Central memory CD8-positive, alpha-beta T cell (primary cell): ENCODE measurements at regions not wholly inside any gene's neighbourhood (a gene's known extent, or its start where the extent isn't known, plus 50 kb on each side); places are given as distances from the start of the nearest gene placed in this dataset.
"Not testable (repeated sequence)": the region's sequence is repeated elsewhere in the genome, so short reads cannot be mapped to it uniquely, and the experiment has no call there.

ENCODE experiments used
- ATAC-seq: fragments of 150-1000 bp; cut with Tn5 transposase; replicated peaks from 2 replicates; pipeline ENCODE4 v1.10.0; 2022; ENCODE audit warnings: mild to moderate bottlenecking, moderate FRiP score, moderate number of reproducible peaks; ENCODE audit not compliant: poor library complexity, severe bottlenecking; ENCODE audit errors: extremely low read depth
- DNase-seq, 2 donors: peaks; one replicate each; pipeline ENCODE4 v3.0.0; 2021; ENCODE audit warnings: low spot score in 2 of 2
- H3K27ac Mint-ChIP-seq: one replicate; pipeline ENCODE4 v1.8.0; 2022; ENCODE audit warnings: low read depth, mild to moderate bottlenecking, moderate library complexity, mixed read lengths
- H3K27me3 Mint-ChIP-seq: one replicate; pipeline ENCODE4 v1.8.0; 2022; ENCODE audit warnings: mixed read lengths
- H3K36me3 Mint-ChIP-seq: one replicate; pipeline ENCODE4 v1.8.0; 2022; ENCODE audit warnings: mild to moderate bottlenecking, moderate library complexity, mixed read lengths; ENCODE audit not compliant: insufficient read depth
- H3K4me1 Mint-ChIP-seq: one replicate; pipeline ENCODE4 v1.8.0; 2022; ENCODE audit warnings: mixed read lengths
- H3K4me3 Mint-ChIP-seq: one replicate; pipeline ENCODE4 v1.8.0; 2022; ENCODE audit warnings: mild to moderate bottlenecking, moderate library complexity, mixed read lengths
- H3K9me3 Mint-ChIP-seq: one replicate; pipeline ENCODE4 v1.8.0; 2022; ENCODE audit warnings: mixed read lengths

DNA sequence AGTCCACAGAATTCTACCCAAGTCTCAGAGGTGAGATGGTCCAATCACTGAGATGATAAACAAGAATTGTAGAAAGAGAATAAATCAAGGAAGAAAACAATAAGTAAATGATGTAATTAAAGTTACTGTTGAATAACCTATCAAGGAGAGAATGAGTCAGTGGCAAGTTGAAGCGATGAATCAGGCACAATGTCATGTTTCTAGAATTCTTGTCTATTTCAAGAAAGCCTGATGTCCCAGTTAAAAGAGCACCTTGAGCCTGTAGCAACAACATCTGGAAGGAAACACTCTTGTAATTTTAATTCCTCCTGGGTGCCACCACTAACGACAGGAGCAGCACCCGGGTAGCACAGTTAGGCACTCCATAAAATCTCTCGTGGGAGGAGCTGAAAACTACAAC lies 67.9 kb upstream of the SLC35C1 start:
- Mint-ChIP-seq H3K27ac (no peak overlapping the region), H3K4me3 (no peak overlapping the region), H3K36me3 (no peaks in the 10 kb centered on the region), H3K4me1 (no peaks in the 10 kb centered on the region), H3K27me3 (peaks cover 46% of the 10 kb centered on the region), H3K9me3 (no peaks in the 10 kb centered on the region)
- no peak for ATAC-seq
- DNase-seq, result no peak

DNA sequence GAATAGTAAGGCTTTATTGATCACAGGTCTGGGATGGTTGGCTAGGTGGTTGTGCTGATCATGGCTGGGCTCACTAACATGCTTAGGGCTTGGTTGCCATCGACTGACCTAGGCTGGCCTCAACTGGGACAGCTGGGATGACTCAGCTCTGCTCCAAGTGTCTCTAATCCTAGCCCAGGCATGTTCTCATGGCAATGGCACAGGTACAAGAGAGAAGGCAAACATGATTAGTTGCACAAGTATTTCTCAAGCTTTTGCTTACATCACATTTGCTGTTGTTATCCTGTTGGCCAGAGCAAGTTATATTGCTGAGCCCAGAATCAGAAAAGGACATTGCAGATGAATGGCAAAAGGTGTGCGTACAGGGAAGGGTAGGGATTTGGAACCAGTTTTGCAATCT lies 68.5 kb upstream of the SLC35C1 start:
- no peaks in the 10 kb centered on the region for H3K4me1 Mint-ChIP-seq
- no peak overlapping the region for H3K27ac Mint-ChIP-seq
- H3K4me3 Mint-ChIP-seq, result no peak overlapping the region
- no peaks in the 10 kb centered on the region for H3K36me3 Mint-ChIP-seq
- ATAC-seq, result no peak
- peaks cover 42% of the 10 kb centered on the region for H3K27me3 Mint-ChIP-seq
- H3K9me3 Mint-ChIP-seq, result no peaks in the 10 kb centered on the region
- no peak for DNase-seq

DNA sequence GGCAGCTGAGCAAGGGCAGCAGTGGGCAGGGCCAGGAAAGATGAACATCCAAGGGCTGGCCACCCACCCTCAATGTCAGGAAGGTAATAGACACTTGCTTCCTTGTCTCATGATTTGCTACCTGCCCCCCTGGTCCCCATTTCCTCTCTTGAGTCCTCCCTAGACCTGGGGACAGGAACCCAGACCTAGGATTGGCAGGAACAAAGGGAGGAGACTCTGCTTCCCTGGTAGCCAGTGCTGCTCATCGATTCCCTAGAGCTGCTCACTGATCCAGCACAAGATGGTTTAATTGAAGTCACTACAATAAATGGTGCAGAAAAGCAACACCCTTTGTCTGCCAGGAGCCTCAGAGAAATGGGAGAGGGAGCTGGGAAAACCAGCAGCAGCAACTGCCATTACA lies 67.8 kb upstream of the CHST1 start:
- DNase-seq, result no peak
- Mint-ChIP-seq H3K4me3 (no peak overlapping the region), H3K27ac (no peak overlapping the region), H3K36me3 (peaks cover 2% of the 10 kb centered on the region), H3K27me3 (peaks cover 44% of the 10 kb centered on the region), H3K9me3 (no peaks in the 10 kb centered on the region), H3K4me1 (no peaks in the 10 kb centered on the region)
- ATAC-seq, result no peak

DNA sequence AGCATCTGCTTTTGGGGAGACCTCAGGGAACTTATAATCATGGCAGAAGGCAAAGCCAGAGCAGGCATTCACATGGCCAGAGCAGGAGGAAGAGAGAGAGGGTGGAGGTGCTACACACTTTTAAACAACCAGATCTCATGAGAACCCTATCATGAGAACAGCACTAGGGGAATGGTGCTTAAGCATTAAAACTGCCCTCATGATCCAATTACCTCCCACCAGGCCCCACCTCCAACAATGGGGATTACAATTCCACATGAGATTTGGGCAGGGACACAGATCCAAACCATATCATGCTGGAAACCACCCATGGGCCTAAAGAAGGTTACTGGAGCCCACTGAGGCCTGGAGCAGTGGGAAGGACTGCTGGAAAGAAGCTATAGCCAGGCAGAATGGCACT lies 66.9 kb upstream of the CHST1 start:
- DNase-seq, result no peak
- ATAC-seq, result no peak
- peaks cover 47% of the 10 kb centered on the region for H3K27me3 Mint-ChIP-seq
- H3K27ac Mint-ChIP-seq, result no peak overlapping the region
- no peak overlapping the region for H3K4me3 Mint-ChIP-seq
- no peaks in the 10 kb centered on the region for H3K4me1 Mint-ChIP-seq
- H3K36me3 Mint-ChIP-seq, result peaks cover 2% of the 10 kb centered on the region
- no peaks in the 10 kb centered on the region for H3K9me3 Mint-ChIP-seq

DNA sequence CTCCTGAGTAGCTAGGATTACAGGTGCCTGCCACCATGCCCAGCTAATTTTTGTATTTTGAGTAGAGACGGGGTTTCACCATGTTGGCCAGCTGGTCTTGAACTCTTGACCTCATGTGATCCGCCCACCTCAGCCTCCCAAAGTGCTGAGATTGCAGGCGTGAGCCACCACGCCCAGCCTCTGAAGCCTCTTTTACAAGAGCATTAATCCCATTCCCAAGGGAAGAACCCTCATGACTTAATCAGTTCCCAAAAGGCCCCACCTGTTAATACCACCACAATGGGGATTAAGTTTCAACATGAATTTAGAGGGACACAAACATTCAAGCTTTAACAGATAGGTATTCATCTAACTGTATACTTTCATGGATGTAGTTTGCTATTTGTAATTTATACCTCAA lies 65.7 kb upstream of the CHST1 start:
- H3K9me3 Mint-ChIP-seq, H3K27ac Mint-ChIP-seq, ATAC-seq, H3K4me1 Mint-ChIP-seq, DNase-seq, H3K4me3 Mint-ChIP-seq, H3K36me3 Mint-ChIP-seq: not testable (repeated sequence)
- H3K27me3 Mint-ChIP-seq, result peaks cover 50% of the 10 kb centered on the region

DNA sequence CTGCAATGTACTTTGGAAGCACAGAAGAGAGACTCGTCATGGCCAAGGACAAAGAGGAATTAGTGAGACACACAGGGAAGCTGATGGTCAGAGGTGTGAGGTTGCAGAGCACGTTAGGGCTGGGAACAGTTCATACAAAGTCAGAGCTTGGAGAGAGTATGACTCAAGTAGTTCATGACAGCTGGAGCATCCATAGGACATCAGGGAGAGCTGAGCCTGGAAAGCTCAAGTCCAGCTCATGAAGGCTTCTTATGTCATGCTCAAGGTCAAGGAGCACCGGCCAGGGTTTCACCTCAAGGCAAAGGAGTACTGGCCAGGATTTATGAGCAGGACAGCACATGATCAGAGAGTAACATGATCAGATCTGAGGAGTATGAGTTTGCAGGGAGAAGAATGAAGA lies 64.6 kb upstream of the CHST1 start:
- H3K9me3 Mint-ChIP-seq, result no peaks in the 10 kb centered on the region
- ATAC-seq, result no peak
- H3K27ac Mint-ChIP-seq, result no peak overlapping the region
- no peak for DNase-seq
- no peak overlapping the region for H3K4me3 Mint-ChIP-seq
- H3K36me3 Mint-ChIP-seq, result peaks cover 5% of the 10 kb centered on the region
- peaks cover 56% of the 10 kb centered on the region for H3K27me3 Mint-ChIP-seq
- H3K4me1 Mint-ChIP-seq, result no peaks in the 10 kb centered on the region

DNA sequence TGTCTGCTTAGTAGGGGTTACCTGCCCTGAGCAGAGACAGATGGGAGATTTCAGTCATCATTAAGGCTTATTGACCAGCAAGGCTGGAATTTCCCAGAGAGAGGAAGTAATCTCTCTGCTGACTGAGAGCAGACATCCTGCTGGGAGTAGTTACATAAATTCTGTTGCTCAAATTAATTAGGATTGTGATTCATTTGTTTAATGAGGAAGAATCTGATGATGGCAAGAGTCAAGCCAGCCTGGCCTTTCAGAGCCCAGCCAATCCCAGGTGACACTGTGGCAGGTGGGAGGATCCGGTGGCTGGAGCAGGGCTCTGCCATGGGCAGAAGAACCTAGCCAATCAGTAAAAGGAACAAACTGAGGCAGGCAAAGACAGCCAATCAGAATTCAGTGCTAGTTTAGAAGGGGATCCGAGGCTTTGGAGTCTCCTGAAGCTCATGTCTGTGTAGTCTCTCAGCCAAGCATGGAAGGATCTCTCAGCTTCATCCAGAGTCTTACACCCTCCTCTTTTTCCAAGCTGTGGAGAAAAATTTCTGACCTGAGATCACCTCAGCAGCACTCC lies 61.2 kb upstream of the CHST1 start:
- H3K4me3 Mint-ChIP-seq, result no peak overlapping the region
- H3K36me3 Mint-ChIP-seq, result peaks cover 7% of the 10 kb centered on the region
- H3K27ac Mint-ChIP-seq, result no peak overlapping the region
- no peaks in the 10 kb centered on the region for H3K9me3 Mint-ChIP-seq
- H3K27me3 Mint-ChIP-seq, result peaks cover 42% of the 10 kb centered on the region
- no peak for DNase-seq
- H3K4me1 Mint-ChIP-seq, result no peaks in the 10 kb centered on the region
- no peak for ATAC-seq

DNA sequence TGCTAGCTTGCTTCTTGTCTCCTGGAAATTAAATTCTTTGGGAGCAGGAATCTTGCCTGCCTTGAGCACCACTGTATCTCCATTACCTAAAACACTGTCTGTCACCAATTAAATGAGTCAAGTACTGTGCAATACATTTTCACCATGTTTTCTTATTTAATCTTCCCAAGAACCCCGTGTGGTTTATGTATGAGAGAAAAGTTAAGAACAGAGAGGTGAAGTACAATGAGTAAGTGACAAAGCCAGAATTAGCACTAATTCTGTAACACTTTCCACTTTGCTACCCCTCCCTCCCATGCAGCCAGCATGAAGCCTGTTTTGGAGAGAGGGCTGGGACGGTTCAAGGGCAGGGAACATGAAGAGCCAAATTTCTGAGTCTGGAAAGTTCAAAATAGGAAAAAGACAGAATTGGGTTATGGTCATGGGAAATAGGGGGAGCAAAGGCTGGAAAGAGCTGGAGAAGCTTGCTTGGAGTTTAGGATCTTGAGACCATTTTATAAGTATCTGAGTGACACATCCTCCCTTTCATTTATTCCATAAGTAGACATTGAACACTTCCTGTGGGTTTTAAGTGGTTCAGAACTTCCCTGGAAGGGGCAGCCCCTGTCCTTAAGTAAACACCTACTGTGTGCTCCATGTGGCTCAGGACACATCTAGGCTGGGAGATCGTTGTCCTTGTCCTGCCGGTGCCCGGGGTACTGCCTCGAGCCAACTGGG lies 60.5 kb upstream of the CHST1 start:
- no peak overlapping the region for H3K27ac Mint-ChIP-seq
- ATAC-seq, result no peak

DNA sequence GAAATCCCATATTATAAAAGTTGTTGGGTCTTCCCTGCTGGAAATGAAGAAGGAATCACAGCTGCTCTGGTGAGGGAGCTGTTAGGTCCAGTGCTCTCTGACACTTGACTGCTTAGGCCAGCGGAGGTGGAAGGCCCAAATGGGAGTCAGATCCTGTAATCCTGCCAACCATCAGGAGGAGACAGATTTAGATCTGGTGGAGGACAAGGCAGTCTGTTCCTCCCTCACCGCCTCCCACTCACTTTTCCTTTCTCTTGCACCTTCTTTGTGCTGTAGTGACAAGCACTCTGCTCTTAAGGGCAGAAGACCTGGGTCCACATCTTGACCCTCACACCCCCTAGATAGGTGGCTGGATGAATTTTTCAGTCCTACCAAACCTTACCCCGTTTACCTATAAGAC lies 59.7 kb upstream of the CHST1 start:
- ATAC-seq, result no peak
- no peak overlapping the region for H3K4me3 Mint-ChIP-seq

More for the DNA sequence above, 60.5 kb upstream of the CHST1 start:
- Mint-ChIP-seq H3K4me3 (no peak overlapping the region), H3K9me3 (no peaks in the 10 kb centered on the region), H3K36me3 (peaks cover 7% of the 10 kb centered on the region), H3K4me1 (no peaks in the 10 kb centered on the region), H3K27me3 (peaks cover 42% of the 10 kb centered on the region)
- DNase-seq, result no peak

DNA sequence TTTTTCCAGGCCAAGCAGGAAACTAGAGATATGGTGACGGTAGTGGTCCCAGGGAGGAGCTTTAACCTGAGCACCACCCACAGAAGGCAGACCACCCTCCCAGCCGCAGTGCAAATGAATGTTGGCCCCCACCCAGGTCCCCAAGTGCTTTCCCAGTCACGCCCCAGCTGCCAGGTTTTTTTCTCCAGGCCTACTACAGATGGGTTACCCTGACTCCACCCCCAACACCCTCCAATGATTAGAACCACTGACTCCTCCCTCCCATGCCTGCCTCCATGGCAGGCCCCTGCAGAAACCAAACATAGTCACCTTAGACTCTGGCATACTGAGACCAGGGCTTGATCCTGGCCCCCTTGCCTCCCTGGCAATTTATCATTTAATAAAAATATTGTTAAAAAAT lies 58.7 kb upstream of the CHST1 start:
- Mint-ChIP-seq H3K4me1 (no peaks in the 10 kb centered on the region), H3K9me3 (no peaks in the 10 kb centered on the region), H3K27me3 (peaks cover 35% of the 10 kb centered on the region), H3K4me3 (no peak overlapping the region), H3K27ac (no peak overlapping the region), H3K36me3 (peaks cover 5% of the 10 kb centered on the region)
- no peak for ATAC-seq
- DNase-seq, result no peak

More for the DNA sequence above, 59.7 kb upstream of the CHST1 start:
- H3K36me3 Mint-ChIP-seq, result peaks cover 7% of the 10 kb centered on the region
- no peak for DNase-seq
- H3K27me3 Mint-ChIP-seq, result peaks cover 42% of the 10 kb centered on the region
- no peaks in the 10 kb centered on the region for H3K4me1 Mint-ChIP-seq
- no peak overlapping the region for H3K27ac Mint-ChIP-seq
- H3K9me3 Mint-ChIP-seq, result no peaks in the 10 kb centered on the region

DNA sequence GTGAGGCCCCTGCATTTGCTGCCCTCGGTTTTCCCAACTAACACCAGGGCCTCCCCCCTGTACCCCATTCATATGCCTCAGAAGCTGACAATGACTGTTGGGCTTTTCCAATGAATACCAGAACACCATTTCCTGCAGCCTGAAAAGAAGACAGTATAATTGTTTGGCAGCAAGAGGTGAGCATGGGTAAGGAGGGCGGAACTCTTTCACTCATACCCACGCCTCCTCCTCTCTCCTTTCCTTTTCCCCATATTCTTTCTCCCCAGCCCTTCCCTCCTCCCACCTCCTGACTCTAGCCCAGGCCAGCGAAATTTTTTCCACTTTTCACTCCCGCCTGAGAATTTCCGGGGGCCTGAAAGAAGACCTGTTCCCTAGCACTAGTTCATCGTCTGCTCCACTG lies 58.0 kb upstream of the CHST1 start:
- Mint-ChIP-seq H3K4me1 (no peaks in the 10 kb centered on the region), H3K27me3 (peaks cover 27% of the 10 kb centered on the region), H3K27ac (no peak overlapping the region), H3K36me3 (peaks cover 5% of the 10 kb centered on the region), H3K4me3 (no peak overlapping the region), H3K9me3 (no peaks in the 10 kb centered on the region)
- ATAC-seq (no peak), DNase-seq (no peak)

DNA sequence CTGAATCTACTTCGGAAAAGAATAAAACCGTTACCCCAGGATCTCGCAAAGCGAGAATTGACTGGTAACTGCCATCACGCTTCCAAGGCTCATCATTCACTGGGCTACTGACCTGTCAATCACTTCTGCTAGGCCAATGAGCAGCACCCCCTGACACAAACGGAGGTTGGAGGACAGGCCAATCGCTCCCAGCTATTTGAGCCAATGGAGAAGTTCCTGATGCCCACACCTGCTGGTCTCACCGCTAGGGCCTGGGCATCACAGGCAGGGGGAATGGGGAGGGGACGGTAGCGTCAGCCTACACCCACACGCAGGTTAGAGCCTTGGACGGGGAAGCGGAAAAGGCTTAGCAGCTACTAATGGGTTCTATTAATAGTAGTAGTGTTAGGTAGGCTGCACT lies 56.7 kb upstream of the CHST1 start:
- no peak overlapping the region for H3K27ac Mint-ChIP-seq
- ATAC-seq (no peak), DNase-seq (no peak)
- peaks cover 20% of the 10 kb centered on the region for H3K27me3 Mint-ChIP-seq
- no peaks in the 10 kb centered on the region for H3K9me3 Mint-ChIP-seq
- no peak overlapping the region for H3K4me3 Mint-ChIP-seq
- H3K36me3 Mint-ChIP-seq, result peaks cover 5% of the 10 kb centered on the region
- H3K4me1 Mint-ChIP-seq, result no peaks in the 10 kb centered on the region

DNA sequence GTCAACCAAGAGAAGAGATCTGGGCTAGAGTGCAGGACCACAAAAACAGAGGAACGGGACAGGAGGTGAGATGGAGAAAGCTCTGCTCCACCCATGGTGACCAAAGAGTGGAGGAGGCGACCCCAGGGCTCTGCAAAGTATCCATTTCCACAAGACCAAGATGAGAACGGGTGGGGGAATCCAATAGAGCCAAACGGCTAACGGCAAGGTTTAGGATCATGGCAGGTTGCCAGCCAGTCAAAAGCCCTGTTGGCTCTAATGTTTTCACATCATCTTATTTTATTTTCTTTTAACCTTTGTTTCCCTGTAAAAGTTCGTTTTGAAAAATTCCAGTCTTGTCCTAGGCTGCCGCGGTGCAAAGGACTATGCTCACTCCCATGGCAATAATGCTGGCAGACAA lies 52.1 kb upstream of the CHST1 start:
- no peaks in the 10 kb centered on the region for H3K4me1 Mint-ChIP-seq
- DNase-seq (no peak), ATAC-seq (no peak)
- no peaks in the 10 kb centered on the region for H3K9me3 Mint-ChIP-seq
- H3K27ac Mint-ChIP-seq, result no peak overlapping the region
- H3K36me3 Mint-ChIP-seq, result peaks cover 2% of the 10 kb centered on the region
- H3K4me3 Mint-ChIP-seq, result no peak overlapping the region
- peaks cover under 1% of the 10 kb centered on the region for H3K27me3 Mint-ChIP-seq
